Neural cell (in vitro differentiated cells): ENCODE measurements at regions not wholly inside any gene's neighbourhood (a gene's known extent, or its start where the extent isn't known, plus 50 kb on each side); places are given as distances from the start of the nearest gene placed in this dataset.

Source experiments
- H2AFZ ChIP-seq: fragments of 200-600, 300-800 bp; sonication (generic), shearing (Covaris generic); 2 replicates; pipeline ENCODE4 v1.6.0; 2014; ENCODE audit warnings: low read depth, mild to moderate bottlenecking, antibody characterized with exemption, low read length, moderate library complexity
- H3F3A ChIP-seq: fragments of 200-600 bp; shearing (Covaris generic); 2 replicates; pipeline ENCODE4 v1.6.1; 2016; ENCODE audit warnings: mild to moderate bottlenecking, moderate library complexity, mixed read lengths, antibody characterized with exemption, low read length; ENCODE audit not compliant: insufficient read depth, poor library complexity, severe bottlenecking
- H3K27ac ChIP-seq: fragments of 200-600, 300-800 bp; sonication (generic), shearing (Covaris generic); 2 replicates; pipeline ENCODE4 v1.5.1; 2014; ENCODE audit warnings: mild to moderate bottlenecking, low read length, moderate library complexity
- H3K27me3 ChIP-seq: fragments of 300-800, 200-600 bp; sonication (generic), shearing (Covaris generic); 2 replicates; pipeline ENCODE4 v1.6.0; 2014; ENCODE audit warnings: mild to moderate bottlenecking, low read depth, low read length, moderate library complexity; ENCODE audit not compliant: insufficient read depth
- H3K36me3 ChIP-seq: fragments of 300-800, 200-600 bp; sonication (generic), shearing (Covaris generic); 2 replicates; pipeline ENCODE4 v1.5.1; 2014; ENCODE audit warnings: mild to moderate bottlenecking, antibody characterized with exemption, low read length, moderate library complexity; ENCODE audit not compliant: insufficient read depth
- H3K4me2 ChIP-seq: fragments of 300-800, 200-600 bp; sonication (generic), shearing (Covaris generic); 2 replicates; pipeline ENCODE4 v1.6.0; 2014; ENCODE audit warnings: mild to moderate bottlenecking, low read length
- H3K4me3 ChIP-seq: fragments of 300-800, 200-600 bp; sonication (generic), shearing (Covaris generic); 2 replicates; pipeline ENCODE4 v1.5.1; 2014; ENCODE audit warnings: mild to moderate bottlenecking, low read length, moderate library complexity
- H3K79me2 ChIP-seq: fragments of 200-600 bp; shearing (Covaris generic); replicated peaks from 2 replicates; pipeline ENCODE4 v1.6.0; 2014; ENCODE audit warnings: mild to moderate bottlenecking, low read length, moderate library complexity; ENCODE audit not compliant: insufficient read depth
- H3K9ac ChIP-seq: fragments of 300-800, 200-600 bp; sonication (generic), shearing (Covaris generic); 2 replicates; pipeline ENCODE4 v1.6.1; 2016; ENCODE audit warnings: mild to moderate bottlenecking, low read length, mixed read lengths
- H3K9me2 ChIP-seq: fragments of 200-600 bp; shearing (Covaris generic); 2 replicates; pipeline ENCODE4 v1.6.1; 2016; ENCODE audit warnings: mild to moderate bottlenecking, low read length, mixed read lengths; ENCODE audit not compliant: insufficient read depth
- H3K9me3 ChIP-seq: fragments of 200-600, 300-800 bp; sonication (generic), shearing (Covaris generic); 2 replicates; pipeline ENCODE4 v1.6.1; 2016; ENCODE audit warnings: mild to moderate bottlenecking, mixed run types, low read length, moderate library complexity, mixed read lengths
- H4K20me1 ChIP-seq: fragments of 200-600 bp; shearing (Covaris generic); 2 replicates; pipeline ENCODE4 v1.6.1; 2016; ENCODE audit warnings: mild to moderate bottlenecking, mixed run types; ENCODE audit not compliant: insufficient read depth
- EP300 ChIP-seq: fragments of 450-650 bp; conservative IDR thresholded peaks from 2 replicates; pipeline ENCODE4 v1.6.1; 2014; ENCODE audit warnings: antibody characterized with exemption, mild to moderate bottlenecking, moderate library complexity; ENCODE audit not compliant: poor library complexity, severe bottlenecking
- EZH2 ChIP-seq: fragments of 200-600, 300-800 bp; shearing (Covaris generic), sonication (generic); IDR thresholded peaks from 2 replicates; pipeline ENCODE4 v1.6.1; 2014; ENCODE audit warnings: antibody characterized with exemption, low read length, borderline replicate concordance, mild to moderate bottlenecking; ENCODE audit not compliant: insufficient read depth, poor library complexity, severe bottlenecking
- MXI1 ChIP-seq: fragments of 450-650 bp; conservative IDR thresholded peaks from 2 replicates; pipeline ENCODE4 v1.6.1; 2014; ENCODE audit warnings: antibody characterized with exemption, mild to moderate bottlenecking; ENCODE audit not compliant: poor library complexity, severe bottlenecking
- POLR2AphosphoS5 ChIP-seq: IDR thresholded peaks from 2 replicates; pipeline ENCODE4 v1.6.1; 2012
- RAD21 ChIP-seq: fragments of 450-650 bp; conservative IDR thresholded peaks from 2 replicates; pipeline ENCODE4 v1.6.1; 2014; ENCODE audit warnings: antibody characterized with exemption, mild to moderate bottlenecking, moderate library complexity
- SMC3 ChIP-seq: fragments of 450-650 bp; conservative IDR thresholded peaks from 2 replicates; pipeline ENCODE4 v1.6.1; 2014; ENCODE audit warnings: antibody characterized with exemption, mild to moderate bottlenecking, moderate library complexity; ENCODE audit not compliant: poor library complexity
- TAF1 ChIP-seq: IDR thresholded peaks from 2 replicates; pipeline ENCODE4 v1.6.1; 2012; ENCODE audit warnings: low read depth
- TF ChIP-seq, protein P1 (sequence below): IDR thresholded peaks from 2 replicates; pipeline ENCODE4 v1.6.1; 2012; ENCODE audit warnings: borderline replicate concordance
- TF ChIP-seq, protein P2 (sequence below): fragments of 450-650 bp; IDR thresholded peaks from 2 replicates; pipeline ENCODE4 v1.5.1; 2014; ENCODE audit warnings: antibody characterized with exemption, mild to moderate bottlenecking, moderate library complexity; ENCODE audit not compliant: poor library complexity, severe bottlenecking

DNA sequence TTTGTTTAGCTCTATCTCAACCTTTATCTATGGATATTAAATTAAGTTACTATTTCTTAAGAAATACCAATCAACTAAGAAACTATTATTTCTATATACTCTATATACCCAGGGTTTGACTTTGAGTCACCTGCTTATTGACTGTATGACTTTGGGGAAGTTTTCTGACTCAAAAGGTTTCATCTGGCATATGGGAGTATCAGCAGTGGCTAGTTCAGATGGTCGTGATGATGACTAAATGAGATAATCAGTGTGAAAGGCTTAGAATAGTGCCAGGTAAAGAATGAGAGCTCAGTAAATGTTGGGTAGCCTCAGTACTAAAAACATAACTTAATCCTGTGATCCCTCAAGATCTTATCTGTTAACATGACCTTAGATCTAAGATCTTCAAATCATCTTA is 179.7 kb upstream of the ISL1 start:
- Histone ChIP-seq H4K20me1 (no peaks in the 10 kb centered on the region), H3K4me3 (no peak overlapping the region), H3K9me2 (no peaks in the 10 kb centered on the region), H3K9ac (no peak overlapping the region), H3K27ac (no peak overlapping the region), H3K36me3 (no peaks in the 10 kb centered on the region), H3K9me3 (no peaks in the 10 kb centered on the region), H3K27me3 (no peaks in the 10 kb centered on the region), H2AFZ (no peak overlapping the region), H3K4me2 (no peak overlapping the region), H3F3A (no peaks in the 10 kb centered on the region), H3K79me2 (no peaks in the 10 kb centered on the region)
- no peak for TF ChIP-seq MXI1
- no peak for TF ChIP-seq TAF1
- TF ChIP-seq, protein P1, sequence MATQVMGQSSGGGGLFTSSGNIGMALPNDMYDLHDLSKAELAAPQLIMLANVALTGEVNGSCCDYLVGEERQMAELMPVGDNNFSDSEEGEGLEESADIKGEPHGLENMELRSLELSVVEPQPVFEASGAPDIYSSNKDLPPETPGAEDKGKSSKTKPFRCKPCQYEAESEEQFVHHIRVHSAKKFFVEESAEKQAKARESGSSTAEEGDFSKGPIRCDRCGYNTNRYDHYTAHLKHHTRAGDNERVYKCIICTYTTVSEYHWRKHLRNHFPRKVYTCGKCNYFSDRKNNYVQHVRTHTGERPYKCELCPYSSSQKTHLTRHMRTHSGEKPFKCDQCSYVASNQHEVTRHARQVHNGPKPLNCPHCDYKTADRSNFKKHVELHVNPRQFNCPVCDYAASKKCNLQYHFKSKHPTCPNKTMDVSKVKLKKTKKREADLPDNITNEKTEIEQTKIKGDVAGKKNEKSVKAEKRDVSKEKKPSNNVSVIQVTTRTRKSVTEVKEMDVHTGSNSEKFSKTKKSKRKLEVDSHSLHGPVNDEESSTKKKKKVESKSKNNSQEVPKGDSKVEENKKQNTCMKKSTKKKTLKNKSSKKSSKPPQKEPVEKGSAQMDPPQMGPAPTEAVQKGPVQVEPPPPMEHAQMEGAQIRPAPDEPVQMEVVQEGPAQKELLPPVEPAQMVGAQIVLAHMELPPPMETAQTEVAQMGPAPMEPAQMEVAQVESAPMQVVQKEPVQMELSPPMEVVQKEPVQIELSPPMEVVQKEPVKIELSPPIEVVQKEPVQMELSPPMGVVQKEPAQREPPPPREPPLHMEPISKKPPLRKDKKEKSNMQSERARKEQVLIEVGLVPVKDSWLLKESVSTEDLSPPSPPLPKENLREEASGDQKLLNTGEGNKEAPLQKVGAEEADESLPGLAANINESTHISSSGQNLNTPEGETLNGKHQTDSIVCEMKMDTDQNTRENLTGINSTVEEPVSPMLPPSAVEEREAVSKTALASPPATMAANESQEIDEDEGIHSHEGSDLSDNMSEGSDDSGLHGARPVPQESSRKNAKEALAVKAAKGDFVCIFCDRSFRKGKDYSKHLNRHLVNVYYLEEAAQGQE = no peak
- TF ChIP-seq, protein P2, sequence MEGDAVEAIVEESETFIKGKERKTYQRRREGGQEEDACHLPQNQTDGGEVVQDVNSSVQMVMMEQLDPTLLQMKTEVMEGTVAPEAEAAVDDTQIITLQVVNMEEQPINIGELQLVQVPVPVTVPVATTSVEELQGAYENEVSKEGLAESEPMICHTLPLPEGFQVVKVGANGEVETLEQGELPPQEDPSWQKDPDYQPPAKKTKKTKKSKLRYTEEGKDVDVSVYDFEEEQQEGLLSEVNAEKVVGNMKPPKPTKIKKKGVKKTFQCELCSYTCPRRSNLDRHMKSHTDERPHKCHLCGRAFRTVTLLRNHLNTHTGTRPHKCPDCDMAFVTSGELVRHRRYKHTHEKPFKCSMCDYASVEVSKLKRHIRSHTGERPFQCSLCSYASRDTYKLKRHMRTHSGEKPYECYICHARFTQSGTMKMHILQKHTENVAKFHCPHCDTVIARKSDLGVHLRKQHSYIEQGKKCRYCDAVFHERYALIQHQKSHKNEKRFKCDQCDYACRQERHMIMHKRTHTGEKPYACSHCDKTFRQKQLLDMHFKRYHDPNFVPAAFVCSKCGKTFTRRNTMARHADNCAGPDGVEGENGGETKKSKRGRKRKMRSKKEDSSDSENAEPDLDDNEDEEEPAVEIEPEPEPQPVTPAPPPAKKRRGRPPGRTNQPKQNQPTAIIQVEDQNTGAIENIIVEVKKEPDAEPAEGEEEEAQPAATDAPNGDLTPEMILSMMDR = no peak

DNA sequence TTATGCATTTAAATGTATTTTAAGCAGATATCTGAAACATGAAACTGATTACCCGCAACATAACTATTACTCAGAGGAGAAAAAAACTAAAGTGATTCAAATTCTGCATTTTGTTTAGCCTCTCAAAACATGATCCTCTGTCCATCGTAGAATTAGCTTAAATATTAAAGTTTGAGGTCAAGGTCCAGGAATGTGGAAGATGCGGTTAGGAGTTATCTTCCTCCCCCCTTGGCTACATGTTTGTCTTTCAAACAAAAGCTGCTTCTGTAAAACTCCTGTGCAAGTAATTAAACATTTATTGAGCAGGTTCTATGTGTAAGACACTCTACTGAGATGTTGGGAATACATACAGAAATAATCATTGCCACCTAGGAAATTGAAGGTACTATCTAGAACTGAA is 175.0 kb upstream of the ISL1 start:
- H3F3A ChIP-seq = no peaks in the 10 kb centered on the region
- no peak overlapping the region for H3K4me3 ChIP-seq
- H3K79me2 ChIP-seq = no peaks in the 10 kb centered on the region
- no peak overlapping the region for H2AFZ ChIP-seq
- TF ChIP-seq RAD21 (no peak), POLR2AphosphoS5 (no peak), TAF1 (no peak)
- no peaks in the 10 kb centered on the region for H3K9me2 ChIP-seq
- H3K9me3 ChIP-seq = no peaks in the 10 kb centered on the region
- H3K4me2 ChIP-seq = no peak overlapping the region
- no peaks in the 10 kb centered on the region for H3K27me3 ChIP-seq
- no peak overlapping the region for H3K9ac ChIP-seq
- H4K20me1 ChIP-seq = no peaks in the 10 kb centered on the region
- no peak overlapping the region for H3K27ac ChIP-seq
- H3K36me3 ChIP-seq = no peaks in the 10 kb centered on the region

DNA sequence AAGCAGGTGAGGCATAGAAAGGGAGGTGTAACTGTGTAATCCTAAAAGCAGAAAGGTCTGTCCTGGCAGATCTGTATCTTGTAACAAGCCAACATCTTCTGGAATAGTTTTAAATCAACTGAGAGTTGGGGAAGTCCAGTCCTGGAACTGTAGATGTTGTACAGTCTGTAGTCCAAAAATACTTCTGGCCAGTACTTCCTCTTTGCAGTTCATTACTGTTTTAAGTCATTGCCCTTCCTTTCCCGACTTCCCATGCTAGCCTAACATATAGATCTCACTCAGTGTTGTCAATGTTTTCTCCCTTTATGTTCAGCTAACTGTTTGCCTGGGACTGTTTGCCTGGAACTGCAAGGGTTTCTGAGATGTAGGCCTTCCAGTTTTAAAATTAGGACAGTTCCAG is 168.5 kb upstream of the ISL1 start:
- Histone ChIP-seq H3K36me3 (no peaks in the 10 kb centered on the region), H3K27ac (no peak overlapping the region), H4K20me1 (no peaks in the 10 kb centered on the region), H3K27me3 (no peaks in the 10 kb centered on the region), H3K9me3 (no peaks in the 10 kb centered on the region), H3K9me2 (no peaks in the 10 kb centered on the region), H3K4me2 (no peak overlapping the region), H3K9ac (no peak overlapping the region), H3F3A (peaks cover 3% of the 10 kb centered on the region), H3K4me3 (no peak overlapping the region), H2AFZ (no peak overlapping the region), H3K79me2 (no peaks in the 10 kb centered on the region)
- TF ChIP-seq, protein P1 = no peak
- TF ChIP-seq TAF1 (no peak), EZH2 (no peak), MXI1 (no peak), POLR2AphosphoS5 (no peak), SMC3 (no peak), RAD21 (no peak), EP300 (no peak)
- TF ChIP-seq, protein P2 = no peak
